Immature natural killer cell (primary cell): ENCODE measurements at regions not wholly inside any gene's neighbourhood (a gene's known extent, or its start where the extent isn't known, plus 50 kb on each side); places are given as distances from the start of the nearest gene placed in this dataset.

Experiments used
- DNase-seq, 3 donors: peaks; one replicate each; pipeline ENCODE4 v3.0.0; 2022; ENCODE audit warnings: mixed read lengths in 1 of 3
- H3K27ac Mint-ChIP-seq, 6 donors: one replicate each; pipeline ENCODE4 v1.8.0; 2020; ENCODE audit warnings: mixed read lengths in 6 of 6, mild to moderate bottlenecking in 5 of 6, inconsistent platforms in 4 of 6, moderate library complexity in 3 of 6
- H3K27me3 Mint-ChIP-seq, 3 donors: one replicate each; pipeline ENCODE4 v1.8.0; 2020 to 2021; ENCODE audit warnings: low read depth in 3 of 3, mild to moderate bottlenecking in 3 of 3, mixed read lengths in 3 of 3, moderate library complexity in 3 of 3, inconsistent platforms in 1 of 3
- H3K36me3 Mint-ChIP-seq, 3 donors: one replicate each; pipeline ENCODE4 v1.8.0; 2020; ENCODE audit warnings: mixed read lengths in 3 of 3, inconsistent platforms in 2 of 3, mild to moderate bottlenecking in 2 of 3
- H3K4me1 Mint-ChIP-seq, 2 donors: one replicate each; pipeline ENCODE4 v1.8.0; 2020; ENCODE audit warnings: inconsistent platforms in 2 of 2, mild to moderate bottlenecking in 2 of 2, mixed read lengths in 2 of 2, moderate library complexity in 1 of 2
- H3K4me3 Mint-ChIP-seq, 5 donors: one replicate each; pipeline ENCODE4 v1.8.0; 2020; ENCODE audit warnings: mild to moderate bottlenecking in 5 of 5, mixed read lengths in 5 of 5, inconsistent platforms in 3 of 5, moderate library complexity in 3 of 5
- H3K9me3 Mint-ChIP-seq, 6 donors: one replicate each; pipeline ENCODE4 v1.8.0; 2020; ENCODE audit warnings: mild to moderate bottlenecking in 6 of 6, mixed read lengths in 6 of 6, inconsistent platforms in 4 of 6, moderate library complexity in 3 of 6

- no peaks in the 10 kb centered on the region for H3K4me1 Mint-ChIP-seq
- peaks cover 0 to 2% (median 2%) of the 10 kb centered on the region in 3 donors for H3K27me3 Mint-ChIP-seq
- no peak for DNase-seq
- H3K36me3 Mint-ChIP-seq = no peaks in the 10 kb centered on the region
- H3K27ac Mint-ChIP-seq = no peak overlapping the region
- H3K9me3 Mint-ChIP-seq = peaks cover 0 to 4% (median 0%) of the 10 kb centered on the region in 6 donors
- H3K4me3 Mint-ChIP-seq = no peak overlapping the region
Observed at GRCh38 chr4:17058536-17058915, 160.1 kb upstream of the LDB2 start.

DNA sequence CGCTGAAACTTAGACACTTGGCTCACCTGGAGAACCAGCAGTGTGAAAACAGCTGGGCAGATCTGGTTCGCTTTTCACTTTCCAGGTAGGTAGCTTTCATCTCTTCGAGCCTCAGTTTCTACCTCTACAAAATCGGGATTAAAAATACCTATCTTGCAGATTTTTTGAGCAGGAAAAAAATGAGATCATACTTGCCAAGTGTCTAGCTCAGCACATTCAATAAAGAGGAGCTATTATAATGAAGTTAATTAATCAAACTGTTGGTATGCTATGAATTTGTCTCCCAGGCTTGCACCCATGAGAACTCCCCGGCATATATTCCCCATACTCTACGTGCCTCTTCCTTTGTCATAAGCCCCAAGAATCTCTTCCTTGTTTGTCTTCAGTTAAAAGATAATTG, 158.6 kb upstream of the LDB2 start:
- H3K27ac Mint-ChIP-seq = no peak overlapping the region
- peaks cover 0 to 1% (median 0%) of the 10 kb centered on the region in 6 donors for H3K9me3 Mint-ChIP-seq
- no peaks in the 10 kb centered on the region for H3K36me3 Mint-ChIP-seq
- DNase-seq = no peak
- H3K4me1 Mint-ChIP-seq = peaks cover 2 to 11% of the 10 kb centered on the region in 2 donors
- H3K27me3 Mint-ChIP-seq = peaks cover 0 to 2% (median 2%) of the 10 kb centered on the region in 3 donors
- H3K4me3 Mint-ChIP-seq = no peak overlapping the region

- Mint-ChIP-seq H3K27ac (no peak overlapping the region), H3K4me1 (peaks cover 2 to 11% of the 10 kb centered on the region in 2 donors), H3K36me3 (no peaks in the 10 kb centered on the region), H3K4me3 (no peak overlapping the region), H3K9me3 (peaks cover 0 to 1% (median 0%) of the 10 kb centered on the region in 6 donors), H3K27me3 (peaks cover 0 to 2% (median 2%) of the 10 kb centered on the region in 3 donors)
- DNase-seq = no peak
Observed at GRCh38 chr4:17055788-17056187, 157.3 kb upstream of the LDB2 start.

DNA sequence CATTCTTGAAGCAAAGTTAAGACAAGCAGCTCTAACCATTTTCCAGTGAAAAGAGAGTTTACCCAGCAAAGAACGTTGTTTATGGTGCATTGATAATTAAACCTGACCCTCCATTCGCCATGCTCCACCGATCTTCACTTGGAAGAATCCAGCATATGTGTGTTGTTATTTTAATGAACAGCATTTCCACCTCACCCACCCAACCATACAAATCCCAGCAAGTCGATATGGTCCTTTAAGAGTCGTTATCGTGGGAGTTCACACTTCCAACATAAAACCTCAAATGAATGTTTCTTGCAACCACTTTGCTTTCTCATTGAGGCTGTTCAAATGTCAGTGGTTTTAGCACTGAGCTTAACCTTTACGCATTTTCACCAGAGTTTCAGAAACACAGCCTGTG, 147.4 kb upstream of the LDB2 start:
- Mint-ChIP-seq H3K4me1 (no peaks in the 10 kb centered on the region), H3K36me3 (no peaks in the 10 kb centered on the region), H3K9me3 (peaks cover 0 to 9% (median 0%) of the 10 kb centered on the region in 6 donors), H3K4me3 (no peak overlapping the region), H3K27ac (no peak overlapping the region), H3K27me3 (peaks cover 0 to 6% (median 2%) of the 10 kb centered on the region in 3 donors)
- no peak for DNase-seq

DNA sequence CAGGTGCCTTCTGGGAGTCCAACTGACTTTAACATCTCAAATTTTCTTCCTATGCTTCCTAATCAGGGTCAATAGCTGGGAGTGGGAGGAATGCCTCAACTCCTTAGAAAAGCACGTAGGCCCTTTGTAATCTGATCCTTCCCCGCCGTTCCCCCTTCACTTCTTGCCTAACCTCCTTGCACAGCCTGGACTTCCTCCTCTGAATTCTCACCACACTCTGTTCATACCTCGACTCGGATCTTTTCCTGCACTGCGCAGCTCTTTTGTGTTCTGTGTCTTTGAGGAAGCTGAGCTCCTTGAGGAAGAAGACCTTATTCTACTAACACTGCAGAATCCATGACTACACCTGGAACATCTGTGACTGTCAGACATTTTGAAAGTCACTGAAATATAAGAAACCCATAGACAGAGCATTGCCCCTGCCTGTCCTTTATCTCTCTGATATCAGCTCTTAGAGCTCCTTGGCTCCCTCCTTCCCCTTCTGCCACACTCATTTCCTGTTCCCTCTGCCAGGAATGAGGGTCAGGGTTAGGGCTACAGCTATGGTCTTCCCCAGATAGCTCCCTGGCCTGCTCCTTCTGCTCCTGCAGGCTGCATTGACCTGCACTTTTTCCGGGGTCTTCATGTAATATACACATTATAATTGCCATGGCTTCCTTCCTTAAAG, 140.2 kb upstream of the LDB2 start:
- no peak for DNase-seq
- Mint-ChIP-seq H3K4me1 (no peaks in the 10 kb centered on the region), H3K4me3 (no peak overlapping the region), H3K36me3 (no peaks in the 10 kb centered on the region), H3K27me3 (peaks cover 4 to 9% (median 5%) of the 10 kb centered on the region in 3 donors), H3K27ac (peak overlapping the region in 1 of 6 donors; percentile 59), H3K9me3 (peaks cover 0 to 4% (median 0%) of the 10 kb centered on the region in 6 donors)

GRCh38 chr4:17033768-17034181, 135.3 kb upstream of the LDB2 start:
- no peak overlapping the region for H3K27ac Mint-ChIP-seq
- no peaks in the 10 kb centered on the region for H3K4me1 Mint-ChIP-seq
- peaks cover 2 to 6% (median 4%) of the 10 kb centered on the region in 3 donors for H3K27me3 Mint-ChIP-seq
- peaks cover 0 to 3% (median 0%) of the 10 kb centered on the region in 6 donors for H3K9me3 Mint-ChIP-seq
- no peaks in the 10 kb centered on the region for H3K36me3 Mint-ChIP-seq
- no peak overlapping the region for H3K4me3 Mint-ChIP-seq
- DNase-seq = no peak

DNA sequence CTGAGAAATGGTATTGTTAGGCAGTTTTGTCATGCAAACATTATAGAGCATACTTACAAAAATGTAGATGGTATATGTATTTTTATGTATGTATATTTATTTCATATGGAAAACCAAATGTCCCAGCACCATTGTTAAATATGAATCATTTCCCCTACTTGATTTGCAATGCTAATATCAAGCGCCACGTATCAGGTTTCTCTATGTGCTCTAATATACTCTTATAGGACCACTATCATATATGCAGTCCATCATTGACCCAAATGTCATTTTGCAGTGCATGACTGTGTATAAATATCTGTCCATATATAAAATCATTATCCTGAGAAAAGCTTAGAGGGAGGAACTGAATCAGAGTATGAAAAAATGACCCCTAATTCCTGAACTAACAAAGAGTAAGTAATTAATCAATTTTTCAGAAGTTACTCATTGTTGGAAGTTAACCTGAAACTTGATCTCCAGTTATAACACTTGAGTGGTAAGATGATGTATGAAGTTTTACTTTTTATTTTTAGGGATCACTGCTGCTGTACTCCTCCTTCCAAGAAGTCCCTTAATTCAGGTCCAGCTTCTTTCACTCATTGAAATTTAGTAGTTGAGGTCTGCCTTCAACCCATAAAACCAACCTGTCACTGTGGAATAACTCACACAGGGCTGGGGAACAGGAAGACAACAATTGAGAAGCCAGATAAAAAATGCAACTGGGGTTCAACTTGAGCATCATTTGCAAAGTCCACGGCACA, 134.8 kb upstream of the LDB2 start:
- H3K36me3 Mint-ChIP-seq = no peaks in the 10 kb centered on the region
- DNase-seq = no peak
- H3K9me3 Mint-ChIP-seq = peaks cover 0 to 3% (median 0%) of the 10 kb centered on the region in 6 donors
- H3K4me3 Mint-ChIP-seq = no peak overlapping the region
- H3K27ac Mint-ChIP-seq = no peak overlapping the region
- H3K27me3 Mint-ChIP-seq = peaks cover 2 to 6% (median 2%) of the 10 kb centered on the region in 3 donors
- no peaks in the 10 kb centered on the region for H3K4me1 Mint-ChIP-seq

DNA sequence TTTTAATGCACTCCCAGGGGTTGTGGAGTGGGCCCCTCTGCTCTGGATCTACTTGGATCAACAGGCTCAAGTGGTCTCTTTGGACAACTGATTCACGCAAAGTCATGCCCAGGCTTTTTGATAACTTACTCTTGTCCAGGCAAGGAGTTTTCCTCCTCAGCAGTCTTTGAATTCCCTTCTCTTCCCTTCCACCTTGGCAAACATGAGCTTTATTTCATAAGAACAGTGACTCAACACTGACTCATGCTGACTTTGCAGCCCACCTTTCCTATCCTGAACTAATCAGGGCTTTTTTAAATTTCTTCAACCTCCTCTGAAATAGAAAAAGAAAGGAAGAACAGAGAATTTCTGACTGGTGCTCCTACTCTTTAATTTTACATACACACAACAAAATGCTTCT, 132.1 kb upstream of the LDB2 start:
- peaks cover 0 to 3% (median 0%) of the 10 kb centered on the region in 6 donors for H3K9me3 Mint-ChIP-seq
- H3K4me1 Mint-ChIP-seq = no peaks in the 10 kb centered on the region
- peaks cover 0 to 6% (median 6%) of the 10 kb centered on the region in 3 donors for H3K27me3 Mint-ChIP-seq
- no peak for DNase-seq
- H3K36me3 Mint-ChIP-seq = no peaks in the 10 kb centered on the region
- H3K27ac Mint-ChIP-seq = no peak overlapping the region
- H3K4me3 Mint-ChIP-seq = no peak overlapping the region

GRCh38 chr4:17029964-17030363, 131.5 kb upstream of the LDB2 start:
- DNase-seq = no peak
- H3K27ac Mint-ChIP-seq = no peak overlapping the region
- peaks cover 0 to 2% (median 0%) of the 10 kb centered on the region in 6 donors for H3K9me3 Mint-ChIP-seq
- H3K36me3 Mint-ChIP-seq = no peaks in the 10 kb centered on the region
- H3K27me3 Mint-ChIP-seq = peaks cover 0 to 6% (median 6%) of the 10 kb centered on the region in 3 donors
- H3K4me3 Mint-ChIP-seq = no peak overlapping the region
- no peaks in the 10 kb centered on the region for H3K4me1 Mint-ChIP-seq

DNA sequence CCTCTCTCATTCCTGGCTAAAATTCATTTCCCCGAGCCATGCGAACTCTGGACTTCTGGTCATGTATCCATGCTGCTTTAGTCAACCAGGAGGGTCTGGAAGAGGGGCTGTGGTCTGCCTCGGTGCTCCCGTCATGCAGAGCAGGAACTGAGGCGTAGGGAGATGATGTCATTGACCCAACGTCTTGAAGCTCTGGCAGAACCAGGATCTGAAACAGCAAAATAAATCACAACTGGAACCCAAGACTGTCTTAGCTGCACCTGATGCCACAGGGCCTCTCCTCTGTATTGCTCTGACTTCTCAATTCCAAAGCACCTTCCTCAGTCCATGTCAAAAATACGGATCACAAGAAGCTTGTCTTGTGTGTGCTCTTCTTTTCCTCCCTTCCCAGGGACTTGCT, 131.0 kb upstream of the LDB2 start:
- peaks cover 0 to 6% (median 6%) of the 10 kb centered on the region in 3 donors for H3K27me3 Mint-ChIP-seq

DNA sequence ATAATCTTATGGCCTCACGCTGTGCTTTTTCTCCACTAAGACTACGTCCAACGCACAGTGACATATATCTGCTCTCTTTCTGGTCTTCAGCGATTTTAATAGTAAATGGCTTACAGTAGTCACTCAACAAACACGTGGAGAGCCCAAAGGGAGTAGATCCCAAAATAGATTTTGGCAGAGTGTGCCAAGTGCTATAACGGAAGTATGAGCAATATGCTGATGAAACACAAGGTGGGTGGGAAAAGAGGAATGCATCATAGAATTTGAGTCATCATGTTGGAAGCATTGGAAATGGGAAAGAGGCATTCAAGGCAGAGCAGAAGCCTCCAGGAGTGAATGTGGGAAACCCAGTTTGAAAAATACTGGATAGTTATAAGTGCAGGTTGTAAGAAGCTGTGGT, 129.1 kb upstream of the LDB2 start:
- H3K9me3 Mint-ChIP-seq = peaks cover 0 to 4% (median 0%) of the 10 kb centered on the region in 6 donors
- no peaks in the 10 kb centered on the region for H3K36me3 Mint-ChIP-seq
- H3K4me3 Mint-ChIP-seq = no peak overlapping the region
- peaks cover 0 to 6% (median 4%) of the 10 kb centered on the region in 3 donors for H3K27me3 Mint-ChIP-seq
- DNase-seq = no peak
- H3K27ac Mint-ChIP-seq = no peak overlapping the region
- H3K4me1 Mint-ChIP-seq = no peaks in the 10 kb centered on the region

More for the DNA sequence above, 131.0 kb upstream of the LDB2 start:
- DNase-seq = no peak
- H3K27ac Mint-ChIP-seq = no peak overlapping the region
- H3K9me3 Mint-ChIP-seq = peaks cover 0 to 1% (median 0%) of the 10 kb centered on the region in 6 donors
- H3K4me1 Mint-ChIP-seq = no peaks in the 10 kb centered on the region
- no peak overlapping the region for H3K4me3 Mint-ChIP-seq
- H3K36me3 Mint-ChIP-seq = no peaks in the 10 kb centered on the region

- no peak for DNase-seq
- H3K4me1 Mint-ChIP-seq = no peaks in the 10 kb centered on the region
- H3K27ac Mint-ChIP-seq = no peak overlapping the region
- no peak overlapping the region for H3K4me3 Mint-ChIP-seq
- H3K36me3 Mint-ChIP-seq = no peaks in the 10 kb centered on the region
- H3K9me3 Mint-ChIP-seq = peaks cover 0 to 4% (median 0%) of the 10 kb centered on the region in 6 donors
- peaks cover 0 to 4% (median 4%) of the 10 kb centered on the region in 3 donors for H3K27me3 Mint-ChIP-seq
Observed at GRCh38 chr4:17024425-17024824, 126.0 kb upstream of the LDB2 start.

GRCh38 chr4:17020901-17021300, 122.5 kb upstream of the LDB2 start:
- H3K36me3 Mint-ChIP-seq = no peaks in the 10 kb centered on the region
- H3K27me3 Mint-ChIP-seq = peaks cover 0 to 5% (median 3%) of the 10 kb centered on the region in 3 donors
- H3K9me3 Mint-ChIP-seq = peaks cover 0 to 4% (median 0%) of the 10 kb centered on the region in 6 donors
- no peaks in the 10 kb centered on the region for H3K4me1 Mint-ChIP-seq
- no peak overlapping the region for H3K4me3 Mint-ChIP-seq
- H3K27ac Mint-ChIP-seq = no peak overlapping the region
- no peak for DNase-seq

- Mint-ChIP-seq H3K27me3 (peaks cover 0 to 5% (median 3%) of the 10 kb centered on the region in 3 donors), H3K36me3 (no peaks in the 10 kb centered on the region), H3K9me3 (peaks cover 0 to 4% (median 0%) of the 10 kb centered on the region in 6 donors), H3K4me3 (no peak overlapping the region), H3K4me1 (no peaks in the 10 kb centered on the region), H3K27ac (no peak overlapping the region)
- no peak for DNase-seq
Observed at GRCh38 chr4:17020451-17020850, 122.0 kb upstream of the LDB2 start.
